ENCODE measurements at regions not wholly inside any gene's neighbourhood (a gene's known extent, or its start where the extent isn't known, plus 50 kb on each side); places are given as distances from the start of the nearest gene placed in this dataset.

GRCh38 chr11:112780351-112781087 lies 180.7 kb upstream of the NCAM1 start:
- H3K4me1 ChIP-seq (ENCODE audit: control insufficient read depth, insufficient read depth, low read length), result no peaks in the 10 kb centered on the region
- peaks cover 3% of the 10 kb centered on the region for H3K27me3 ChIP-seq (ENCODE audit: control insufficient read depth, insufficient read depth, low read length)
- H3K27ac ChIP-seq (ENCODE audit: low read length), result no peak overlapping the region
- WGBS (ENCODE audit: insufficient coverage, low lambda C conversion rate), result 100% methylated on average over 1 of the region's 19 CpGs
- no peak for DNase-seq
- no peaks in the 10 kb centered on the region for H3K36me3 ChIP-seq (ENCODE audit: control insufficient read depth, insufficient read depth, low read length)
- no peak overlapping the region for H3K4me3 ChIP-seq (ENCODE audit: low read length)
- H3K9me3 ChIP-seq (ENCODE audit: control insufficient read depth, low read depth, low read length), result no peaks in the 10 kb centered on the region

- WGBS (ENCODE audit: insufficient coverage, low lambda C conversion rate), result no CpG with 5 or more reads among the region's 4 CpGs
- peaks cover 3% of the 10 kb centered on the region for H3K27me3 ChIP-seq (ENCODE audit: control insufficient read depth, insufficient read depth, low read length)
Observed at GRCh38 chr11:112783945-112784322, 177.3 kb upstream of the NCAM1 start.

GRCh38 chr11:112784323-112785073 lies 176.7 kb upstream of the NCAM1 start:
- Histone ChIP-seq H3K4me3 (ENCODE audit: low read length) (no peak overlapping the region), H3K4me1 (ENCODE audit: control insufficient read depth, insufficient read depth, low read length) (no peaks in the 10 kb centered on the region), H3K27ac (ENCODE audit: low read length) (no peak overlapping the region), H3K27me3 (ENCODE audit: control insufficient read depth, insufficient read depth, low read length) (peaks cover 3% of the 10 kb centered on the region), H3K36me3 (ENCODE audit: control insufficient read depth, insufficient read depth, low read length) (no peaks in the 10 kb centered on the region), H3K9me3 (ENCODE audit: control insufficient read depth, low read depth, low read length) (no peaks in the 10 kb centered on the region)
- no CpG with 5 or more reads among the region's 24 CpGs for WGBS (ENCODE audit: insufficient coverage, low lambda C conversion rate)
- DNase-seq, result peak in 1 of 2 donors; percentile 55

More at GRCh38 chr11:112783945-112784322, 177.3 kb upstream of the NCAM1 start:
- H3K36me3 ChIP-seq (ENCODE audit: control insufficient read depth, insufficient read depth, low read length), result no peaks in the 10 kb centered on the region
- no peaks in the 10 kb centered on the region for H3K4me1 ChIP-seq (ENCODE audit: control insufficient read depth, insufficient read depth, low read length)
- H3K27ac ChIP-seq (ENCODE audit: low read length), result no peak overlapping the region
- H3K4me3 ChIP-seq (ENCODE audit: low read length), result no peak overlapping the region
- DNase-seq, result no peak
- no peaks in the 10 kb centered on the region for H3K9me3 ChIP-seq (ENCODE audit: control insufficient read depth, low read depth, low read length)

GRCh38 chr11:112785149-112785548 lies 176.1 kb upstream of the NCAM1 start:
- Histone ChIP-seq H3K4me3 (ENCODE audit: low read length) (no peak overlapping the region), H3K27ac (ENCODE audit: low read length) (no peak overlapping the region), H3K36me3 (ENCODE audit: control insufficient read depth, insufficient read depth, low read length) (no peaks in the 10 kb centered on the region), H3K9me3 (ENCODE audit: control insufficient read depth, low read depth, low read length) (no peaks in the 10 kb centered on the region), H3K4me1 (ENCODE audit: control insufficient read depth, insufficient read depth, low read length) (no peaks in the 10 kb centered on the region), H3K27me3 (ENCODE audit: control insufficient read depth, insufficient read depth, low read length) (peaks cover 3% of the 10 kb centered on the region)
- DNase-seq, result no peak
- WGBS (ENCODE audit: insufficient coverage, low lambda C conversion rate), result no CpG with 5 or more reads among the region's 7 CpGs

GRCh38 chr11:112785719-112786118 lies 175.5 kb upstream of the NCAM1 start:
- H3K27me3 ChIP-seq (ENCODE audit: control insufficient read depth, insufficient read depth, low read length), result peaks cover 3% of the 10 kb centered on the region
- DNase-seq, result no peak
- H3K4me1 ChIP-seq (ENCODE audit: control insufficient read depth, insufficient read depth, low read length), result no peaks in the 10 kb centered on the region
- no peaks in the 10 kb centered on the region for H3K9me3 ChIP-seq (ENCODE audit: control insufficient read depth, low read depth, low read length)
- no peak overlapping the region for H3K27ac ChIP-seq (ENCODE audit: low read length)
- no CpG with 5 or more reads among the region's 3 CpGs for WGBS (ENCODE audit: insufficient coverage, low lambda C conversion rate)
- H3K4me3 ChIP-seq (ENCODE audit: low read length), result no peak overlapping the region
- no peaks in the 10 kb centered on the region for H3K36me3 ChIP-seq (ENCODE audit: control insufficient read depth, insufficient read depth, low read length)

- H3K4me1 ChIP-seq (ENCODE audit: control insufficient read depth, insufficient read depth, low read length), result no peaks in the 10 kb centered on the region
- H3K36me3 ChIP-seq (ENCODE audit: control insufficient read depth, insufficient read depth, low read length), result no peaks in the 10 kb centered on the region
- H3K9me3 ChIP-seq (ENCODE audit: control insufficient read depth, low read depth, low read length), result no peaks in the 10 kb centered on the region
- H3K4me3 ChIP-seq (ENCODE audit: low read length), result no peak overlapping the region
- no peak for DNase-seq
- H3K27me3 ChIP-seq (ENCODE audit: control insufficient read depth, insufficient read depth, low read length), result peaks cover 3% of the 10 kb centered on the region
- WGBS (ENCODE audit: insufficient coverage, low lambda C conversion rate), result no CpG with 5 or more reads among the region's 3 CpGs
- no peak overlapping the region for H3K27ac ChIP-seq (ENCODE audit: low read length)
Observed at GRCh38 chr11:112786196-112786595, 175.0 kb upstream of the NCAM1 start.

GRCh38 chr11:112786886-112787530 lies 174.2 kb upstream of the NCAM1 start:
- no peak overlapping the region for H3K27ac ChIP-seq (ENCODE audit: low read length)
- no CpG with 5 or more reads among the region's 5 CpGs for WGBS (ENCODE audit: insufficient coverage, low lambda C conversion rate)
- H3K4me3 ChIP-seq (ENCODE audit: low read length), result no peak overlapping the region
- DNase-seq, result no peak
- no peaks in the 10 kb centered on the region for H3K4me1 ChIP-seq (ENCODE audit: control insufficient read depth, insufficient read depth, low read length)
- H3K9me3 ChIP-seq (ENCODE audit: control insufficient read depth, low read depth, low read length), result no peaks in the 10 kb centered on the region
- no peaks in the 10 kb centered on the region for H3K36me3 ChIP-seq (ENCODE audit: control insufficient read depth, insufficient read depth, low read length)
- peaks cover 3% of the 10 kb centered on the region for H3K27me3 ChIP-seq (ENCODE audit: control insufficient read depth, insufficient read depth, low read length)

GRCh38 chr11:112789481-112789880 lies 171.7 kb upstream of the NCAM1 start:
- Histone ChIP-seq H3K27ac (ENCODE audit: low read length) (no peak overlapping the region), H3K27me3 (ENCODE audit: control insufficient read depth, insufficient read depth, low read length) (peaks cover 3% of the 10 kb centered on the region), H3K4me1 (ENCODE audit: control insufficient read depth, insufficient read depth, low read length) (no peaks in the 10 kb centered on the region), H3K36me3 (ENCODE audit: control insufficient read depth, insufficient read depth, low read length) (no peaks in the 10 kb centered on the region), H3K4me3 (ENCODE audit: low read length) (no peak overlapping the region), H3K9me3 (ENCODE audit: control insufficient read depth, low read depth, low read length) (no peaks in the 10 kb centered on the region)
- no peak for DNase-seq
- 92% methylated on average over 2 of the region's 3 CpGs for WGBS (ENCODE audit: insufficient coverage, low lambda C conversion rate)

- no peak overlapping the region for H3K27ac ChIP-seq (ENCODE audit: low read length)
- H3K9me3 ChIP-seq (ENCODE audit: control insufficient read depth, low read depth, low read length), result no peaks in the 10 kb centered on the region
- no peaks in the 10 kb centered on the region for H3K27me3 ChIP-seq (ENCODE audit: control insufficient read depth, insufficient read depth, low read length)
- DNase-seq, result no peak
- 80% methylated on average over 1 of the region's 3 CpGs for WGBS (ENCODE audit: insufficient coverage, low lambda C conversion rate)
- no peaks in the 10 kb centered on the region for H3K36me3 ChIP-seq (ENCODE audit: control insufficient read depth, insufficient read depth, low read length)
- no peaks in the 10 kb centered on the region for H3K4me1 ChIP-seq (ENCODE audit: control insufficient read depth, insufficient read depth, low read length)
- no peak overlapping the region for H3K4me3 ChIP-seq (ENCODE audit: low read length)
Observed at GRCh38 chr11:112790286-112790685, 170.9 kb upstream of the NCAM1 start.

- no CpG with 5 or more reads among the region's 5 CpGs for WGBS (ENCODE audit: insufficient coverage, low lambda C conversion rate)
- no peaks in the 10 kb centered on the region for H3K9me3 ChIP-seq (ENCODE audit: control insufficient read depth, low read depth, low read length)
- H3K27me3 ChIP-seq (ENCODE audit: control insufficient read depth, insufficient read depth, low read length), result no peaks in the 10 kb centered on the region
- no peak overlapping the region for H3K27ac ChIP-seq (ENCODE audit: low read length)
- no peaks in the 10 kb centered on the region for H3K4me1 ChIP-seq (ENCODE audit: control insufficient read depth, insufficient read depth, low read length)
- no peaks in the 10 kb centered on the region for H3K36me3 ChIP-seq (ENCODE audit: control insufficient read depth, insufficient read depth, low read length)
- no peak overlapping the region for H3K4me3 ChIP-seq (ENCODE audit: low read length)
- no peak for DNase-seq
Observed at GRCh38 chr11:112792070-112792469, 169.2 kb upstream of the NCAM1 start.

Measured in large intestine (tissue), 3 donors.